Right lobe of liver (tissue), 4 donors: ENCODE measurements at regions not wholly inside any gene's neighbourhood (a gene's known extent, or its start where the extent isn't known, plus 50 kb on each side); places are given as distances from the start of the nearest gene placed in this dataset.

Experiments used
- POLR2A ChIP-seq: fragments of 450-650 bp; IDR thresholded peaks from one replicate; pipeline ENCODE4 v1.6.1; 2017; ENCODE audit warnings: antibody characterized with exemption, mild to moderate bottlenecking
- TF ChIP-seq, protein P1 (sequence below), 4 donors: fragments of 200-600 bp in 3 of 4; fragments of 450-650 bp in 1 of 4; IDR thresholded peaks; one replicate each; pipeline versions ENCODE4 v1.5.1 to v1.8.0; 2016 to 2022; ENCODE audit warnings: antibody characterized with exemption in 4 of 4, mild to moderate bottlenecking in 2 of 4
- donor health status: DM: no; HTN: no; CAD: no.
- donor health status: DM: no; HTN: no; CAD: no.
- donor health status: DM: no; HTN: yes; CAD: no.

DNA sequence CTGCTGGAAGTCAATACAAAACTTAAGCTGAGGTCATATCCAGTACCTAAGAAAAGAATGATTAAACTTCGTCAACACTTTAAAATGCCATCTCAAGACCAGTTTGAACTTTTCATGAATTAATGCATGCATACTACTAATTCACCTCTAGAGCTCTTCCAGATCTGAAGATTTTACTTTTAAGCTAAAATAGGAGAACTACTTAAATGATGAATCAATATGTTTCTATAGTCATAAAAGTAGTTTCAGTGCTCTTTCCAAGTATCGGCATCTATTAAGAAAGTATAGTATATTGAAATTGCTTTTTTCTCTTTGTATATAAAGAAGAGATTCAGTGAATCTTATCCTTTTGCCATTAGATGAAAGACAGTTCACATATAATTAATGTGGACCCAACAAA, 1123.9 kb downstream of the PCDH9 start:
- TF ChIP-seq POLR2A = no peak
- TF ChIP-seq, protein P1, sequence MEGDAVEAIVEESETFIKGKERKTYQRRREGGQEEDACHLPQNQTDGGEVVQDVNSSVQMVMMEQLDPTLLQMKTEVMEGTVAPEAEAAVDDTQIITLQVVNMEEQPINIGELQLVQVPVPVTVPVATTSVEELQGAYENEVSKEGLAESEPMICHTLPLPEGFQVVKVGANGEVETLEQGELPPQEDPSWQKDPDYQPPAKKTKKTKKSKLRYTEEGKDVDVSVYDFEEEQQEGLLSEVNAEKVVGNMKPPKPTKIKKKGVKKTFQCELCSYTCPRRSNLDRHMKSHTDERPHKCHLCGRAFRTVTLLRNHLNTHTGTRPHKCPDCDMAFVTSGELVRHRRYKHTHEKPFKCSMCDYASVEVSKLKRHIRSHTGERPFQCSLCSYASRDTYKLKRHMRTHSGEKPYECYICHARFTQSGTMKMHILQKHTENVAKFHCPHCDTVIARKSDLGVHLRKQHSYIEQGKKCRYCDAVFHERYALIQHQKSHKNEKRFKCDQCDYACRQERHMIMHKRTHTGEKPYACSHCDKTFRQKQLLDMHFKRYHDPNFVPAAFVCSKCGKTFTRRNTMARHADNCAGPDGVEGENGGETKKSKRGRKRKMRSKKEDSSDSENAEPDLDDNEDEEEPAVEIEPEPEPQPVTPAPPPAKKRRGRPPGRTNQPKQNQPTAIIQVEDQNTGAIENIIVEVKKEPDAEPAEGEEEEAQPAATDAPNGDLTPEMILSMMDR (IDR thresholded peaks at IDR 0.05) = no peak
